ENCODE measurements at regions not wholly inside any gene's neighbourhood (a gene's known extent, or its start where the extent isn't known, plus 50 kb on each side); places are given as distances from the start of the nearest gene placed in this dataset.

GRCh38 chr7:31171216-31171785 lies 119.2 kb downstream of the ADCYAP1R1 start:
- TF ChIP-seq, protein P1, sequence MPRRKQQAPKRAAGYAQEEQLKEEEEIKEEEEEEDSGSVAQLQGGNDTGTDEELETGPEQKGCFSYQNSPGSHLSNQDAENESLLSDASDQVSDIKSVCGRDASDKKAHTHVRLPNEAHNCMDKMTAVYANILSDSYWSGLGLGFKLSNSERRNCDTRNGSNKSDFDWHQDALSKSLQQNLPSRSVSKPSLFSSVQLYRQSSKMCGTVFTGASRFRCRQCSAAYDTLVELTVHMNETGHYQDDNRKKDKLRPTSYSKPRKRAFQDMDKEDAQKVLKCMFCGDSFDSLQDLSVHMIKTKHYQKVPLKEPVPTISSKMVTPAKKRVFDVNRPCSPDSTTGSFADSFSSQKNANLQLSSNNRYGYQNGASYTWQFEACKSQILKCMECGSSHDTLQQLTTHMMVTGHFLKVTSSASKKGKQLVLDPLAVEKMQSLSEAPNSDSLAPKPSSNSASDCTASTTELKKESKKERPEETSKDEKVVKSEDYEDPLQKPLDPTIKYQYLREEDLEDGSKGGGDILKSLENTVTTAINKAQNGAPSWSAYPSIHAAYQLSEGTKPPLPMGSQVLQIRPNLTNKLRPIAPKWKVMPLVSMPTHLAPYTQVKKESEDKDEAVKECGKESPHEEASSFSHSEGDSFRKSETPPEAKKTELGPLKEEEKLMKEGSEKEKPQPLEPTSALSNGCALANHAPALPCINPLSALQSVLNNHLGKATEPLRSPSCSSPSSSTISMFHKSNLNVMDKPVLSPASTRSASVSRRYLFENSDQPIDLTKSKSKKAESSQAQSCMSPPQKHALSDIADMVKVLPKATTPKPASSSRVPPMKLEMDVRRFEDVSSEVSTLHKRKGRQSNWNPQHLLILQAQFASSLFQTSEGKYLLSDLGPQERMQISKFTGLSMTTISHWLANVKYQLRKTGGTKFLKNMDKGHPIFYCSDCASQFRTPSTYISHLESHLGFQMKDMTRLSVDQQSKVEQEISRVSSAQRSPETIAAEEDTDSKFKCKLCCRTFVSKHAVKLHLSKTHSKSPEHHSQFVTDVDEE (CRISPR knock-in tag; IDR thresholded peaks at IDR 0.05) = no peak
- TF ChIP-seq RARB (CRISPR knock-in tag; IDR thresholded peaks at IDR 0.05) (no peak), PATZ1 (CRISPR knock-in tag; IDR thresholded peaks at IDR 0.05; ENCODE audit: borderline replicate concordance) (no peak), ZFP30 (CRISPR knock-in tag; IDR thresholded peaks at IDR 0.05) (no peak), TCF4 (CRISPR knock-in tag; IDR thresholded peaks at IDR 0.05; ENCODE audit: borderline replicate concordance) (no peak), GLIS3 (CRISPR knock-in tag; IDR thresholded peaks at IDR 0.05) (no peak), ZFP3 (CRISPR knock-in tag; IDR thresholded peaks at IDR 0.05) (no peak), ZNF8 (CRISPR knock-in tag; IDR thresholded peaks at IDR 0.05) (no peak), ZNF565 (CRISPR knock-in tag; conservative IDR thresholded peaks at IDR 0.05; ENCODE audit: low read depth) (no peak)
- TF ChIP-seq, protein P2, sequence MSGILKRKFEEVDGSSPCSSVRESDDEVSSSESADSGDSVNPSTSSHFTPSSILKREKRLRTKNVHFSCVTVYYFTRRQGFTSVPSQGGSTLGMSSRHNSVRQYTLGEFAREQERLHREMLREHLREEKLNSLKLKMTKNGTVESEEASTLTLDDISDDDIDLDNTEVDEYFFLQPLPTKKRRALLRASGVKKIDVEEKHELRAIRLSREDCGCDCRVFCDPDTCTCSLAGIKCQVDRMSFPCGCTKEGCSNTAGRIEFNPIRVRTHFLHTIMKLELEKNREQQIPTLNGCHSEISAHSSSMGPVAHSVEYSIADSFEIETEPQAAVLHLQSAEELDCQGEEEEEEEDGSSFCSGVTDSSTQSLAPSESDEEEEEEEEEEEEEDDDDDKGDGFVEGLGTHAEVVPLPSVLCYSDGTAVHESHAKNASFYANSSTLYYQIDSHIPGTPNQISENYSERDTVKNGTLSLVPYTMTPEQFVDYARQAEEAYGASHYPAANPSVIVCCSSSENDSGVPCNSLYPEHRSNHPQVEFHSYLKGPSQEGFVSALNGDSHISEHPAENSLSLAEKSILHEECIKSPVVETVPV (CRISPR knock-in tag; IDR thresholded peaks at IDR 0.05) = no peak
- ATAC-seq = no peak

Measured in SK-N-SH treated with all-trans-retinoic acid at 6 μM for 48 hours (cell line).